Ectodermal cell (in vitro differentiated cells): ENCODE measurements at regions not wholly inside any gene's neighbourhood (a gene's known extent, or its start where the extent isn't known, plus 50 kb on each side); places are given as distances from the start of the nearest gene placed in this dataset.
"Not testable (repeated sequence)": the region's sequence is repeated elsewhere in the genome, so short reads cannot be mapped to it uniquely, and the experiment has no call there.

ENCODE experiments used
- H3K27ac ChIP-seq: 2 replicates; pipeline ENCODE4 v1.7.0; 2013; ENCODE audit warnings: mild to moderate bottlenecking, low read depth, low read length; ENCODE audit not compliant: insufficient read depth, poor library complexity, severe bottlenecking
- H3K27me3 ChIP-seq: 2 replicates; pipeline ENCODE4 v1.7.0; 2013; ENCODE audit warnings: mild to moderate bottlenecking, low read length; ENCODE audit not compliant: insufficient read depth, control insufficient read depth, poor library complexity, severe bottlenecking
- H3K36me3 ChIP-seq: one replicate; pipeline ENCODE4 v1.7.0; 2013; ENCODE audit warnings: low read length; ENCODE audit not compliant: control insufficient read depth, insufficient read depth
- H3K4me1 ChIP-seq: one replicate; pipeline ENCODE4 v1.7.0; 2013; ENCODE audit warnings: low read length; ENCODE audit not compliant: control insufficient read depth, insufficient read depth
- H3K4me3 ChIP-seq: 2 replicates; pipeline ENCODE4 v1.7.0; 2013; ENCODE audit warnings: low read depth, low read length, control low read depth; ENCODE audit not compliant: insufficient read depth
- H3K9me3 ChIP-seq: 2 replicates; pipeline ENCODE4 v1.7.0; 2013; ENCODE audit warnings: mild to moderate bottlenecking, low read length, moderate library complexity; ENCODE audit not compliant: control insufficient read depth
- WGBS, 2 experiments: methylation state at CpG; one replicate each; pipeline ENCODE4 v1.1.7; 2013; ENCODE audit warnings: missing lambda C conversion rate in 2 of 2; 5-methylcytosine and 5-hydroxymethylcytosine counted together

DNA sequence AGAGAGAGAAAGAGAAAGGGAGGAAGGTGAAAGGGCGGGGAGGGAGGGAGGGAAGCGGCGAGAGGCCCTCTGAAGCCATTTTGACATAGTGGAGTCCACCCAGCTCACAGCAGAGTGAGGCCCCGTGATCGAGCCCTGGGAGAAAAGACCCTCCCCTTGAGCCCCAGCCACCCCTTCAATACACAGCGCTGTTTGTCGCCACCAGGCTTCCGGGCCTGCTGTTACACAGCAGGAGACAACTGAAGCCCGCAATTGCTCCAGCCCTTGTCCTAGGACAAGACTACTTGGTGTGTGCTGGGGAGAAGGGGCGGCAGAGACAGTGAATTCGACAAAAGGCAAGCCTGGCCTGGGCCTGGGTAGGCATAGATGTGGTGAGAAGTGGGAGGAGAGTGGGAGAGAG is 67.3 kb downstream of the PRR18 start:
- Histone ChIP-seq H3K27me3 (peaks cover 6% of the 10 kb centered on the region), H3K36me3 (no peaks in the 10 kb centered on the region), H3K4me3 (no peak overlapping the region), H3K9me3 (no peaks in the 10 kb centered on the region), H3K4me1 (peaks cover 10% of the 10 kb centered on the region), H3K27ac (no peak overlapping the region)
- WGBS, 2 experiments: 41 to 47% methylated on average over 11 of the region's 11 CpGs

DNA sequence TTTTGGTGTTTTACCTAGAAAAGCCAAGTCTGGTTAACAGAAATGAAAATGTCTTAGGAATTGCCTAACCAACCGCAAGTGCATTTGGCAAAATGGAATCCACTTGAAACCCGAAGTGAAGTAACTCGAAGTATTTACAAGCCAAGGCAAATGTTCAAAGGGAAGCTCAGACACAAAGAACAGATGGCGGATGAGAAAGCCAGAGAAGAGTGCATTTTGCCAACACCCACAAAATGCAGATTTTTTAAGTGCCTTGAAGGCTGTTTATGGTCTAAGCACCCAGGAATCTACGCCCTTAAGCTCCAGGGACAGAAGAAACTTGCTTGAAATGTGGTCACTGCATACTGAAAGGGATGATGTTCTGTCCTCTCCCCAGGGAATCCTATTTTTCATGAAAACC is 70.0 kb upstream of the TBXT start:
- Histone ChIP-seq H3K27ac (no peak overlapping the region), H3K4me3 (no peak overlapping the region), H3K36me3 (no peaks in the 10 kb centered on the region), H3K9me3 (no peaks in the 10 kb centered on the region), H3K27me3 (no peaks in the 10 kb centered on the region), H3K4me1 (peaks cover 10% of the 10 kb centered on the region)
- WGBS, 2 experiments: 88 to 89% methylated on average over 5 of the region's 5 CpGs

DNA sequence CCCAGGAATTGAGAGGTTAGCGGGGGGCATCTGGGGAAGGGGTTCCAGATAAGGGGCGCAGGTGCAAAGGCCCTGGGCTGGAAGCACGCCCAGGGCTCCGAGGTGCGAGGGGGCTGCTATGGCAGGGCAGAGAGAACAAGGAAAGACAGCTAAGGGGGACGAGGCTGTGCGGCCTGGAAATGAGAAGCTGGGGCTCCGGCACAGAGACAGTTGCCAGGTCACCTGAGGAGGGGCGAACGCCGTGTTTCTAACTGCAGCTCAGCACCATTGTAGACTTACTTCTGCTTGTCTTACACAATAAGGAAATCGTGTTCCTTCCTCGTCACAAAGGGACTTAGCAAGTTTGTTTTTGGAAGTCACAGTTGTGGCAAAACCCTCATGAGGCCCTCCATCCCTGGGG is 68.9 kb upstream of the TBXT start:
- H3K36me3 ChIP-seq: no peaks in the 10 kb centered on the region
- no peak overlapping the region for H3K27ac ChIP-seq
- H3K9me3 ChIP-seq: no peaks in the 10 kb centered on the region
- H3K27me3 ChIP-seq: no peaks in the 10 kb centered on the region
- no peak overlapping the region for H3K4me3 ChIP-seq
- WGBS, 2 experiments: 91% methylated on average over 13 of the region's 13 CpGs
- peaks cover 10% of the 10 kb centered on the region for H3K4me1 ChIP-seq

DNA sequence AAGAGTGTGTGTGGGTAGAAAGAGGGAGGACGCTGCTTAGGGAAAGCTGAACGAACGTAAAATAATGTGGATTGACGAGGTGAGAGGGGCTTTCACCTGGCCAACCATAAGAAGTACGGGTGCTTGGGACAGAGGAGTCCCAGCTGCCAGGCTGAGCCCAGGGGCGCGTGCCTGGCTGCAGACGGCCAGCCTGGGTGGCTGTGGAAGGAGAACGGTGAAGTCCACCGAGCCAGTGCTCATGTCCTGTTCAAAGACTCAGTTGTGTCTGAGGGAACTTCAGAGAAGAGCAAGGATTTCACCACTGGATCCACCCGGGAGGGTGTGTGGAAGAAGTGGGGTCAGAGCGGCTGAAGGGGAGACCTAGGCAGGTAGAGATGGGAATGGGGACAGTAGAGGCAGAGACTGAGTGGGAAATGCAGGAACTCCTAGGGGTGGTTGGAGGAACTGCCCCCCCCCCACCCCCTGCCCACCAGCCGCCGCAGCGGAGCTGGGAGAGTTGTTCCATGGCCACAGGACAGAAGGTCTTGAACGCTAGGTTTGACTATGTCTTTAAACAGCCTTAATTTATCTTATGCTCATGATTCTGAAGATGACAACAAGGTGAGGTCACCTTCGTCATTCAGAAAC is 68.1 kb upstream of the TBXT start:
- 91 to 92% methylated on average over 15 to 17 of the region's 17 CpGs for WGBS, 2 experiments
- H3K4me1 ChIP-seq: peaks cover 4% of the 10 kb centered on the region
- no peak overlapping the region for H3K4me3 ChIP-seq
- H3K36me3 ChIP-seq: no peaks in the 10 kb centered on the region
- no peaks in the 10 kb centered on the region for H3K27me3 ChIP-seq
- no peak overlapping the region for H3K27ac ChIP-seq
- no peaks in the 10 kb centered on the region for H3K9me3 ChIP-seq

DNA sequence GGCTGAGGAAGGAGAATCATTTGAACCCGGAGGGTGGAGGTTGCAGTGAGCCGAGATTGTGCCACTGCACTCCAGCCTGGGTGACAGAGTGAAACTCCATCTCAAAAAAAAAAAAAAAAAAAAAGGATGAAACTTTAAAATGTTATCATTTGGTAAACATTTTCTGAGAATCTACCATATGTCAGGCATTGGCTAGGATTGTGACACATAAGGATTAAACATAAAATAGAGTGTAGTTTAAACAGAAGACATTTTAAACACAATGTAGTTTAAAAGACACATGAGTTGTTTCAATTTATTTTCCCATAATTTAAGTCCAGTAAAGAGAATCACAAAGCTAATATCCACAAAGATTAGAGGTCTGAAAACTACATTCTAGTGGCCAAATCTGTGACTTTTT is 63.5 kb upstream of the TBXT start:
- WGBS, 2 experiments: 86 to 100% methylated on average over 1 to 2 of the region's 2 CpGs
- not testable (repeated sequence) for H3K9me3 ChIP-seq, H3K4me3 ChIP-seq, H3K36me3 ChIP-seq, H3K27ac ChIP-seq, H3K4me1 ChIP-seq, H3K27me3 ChIP-seq

DNA sequence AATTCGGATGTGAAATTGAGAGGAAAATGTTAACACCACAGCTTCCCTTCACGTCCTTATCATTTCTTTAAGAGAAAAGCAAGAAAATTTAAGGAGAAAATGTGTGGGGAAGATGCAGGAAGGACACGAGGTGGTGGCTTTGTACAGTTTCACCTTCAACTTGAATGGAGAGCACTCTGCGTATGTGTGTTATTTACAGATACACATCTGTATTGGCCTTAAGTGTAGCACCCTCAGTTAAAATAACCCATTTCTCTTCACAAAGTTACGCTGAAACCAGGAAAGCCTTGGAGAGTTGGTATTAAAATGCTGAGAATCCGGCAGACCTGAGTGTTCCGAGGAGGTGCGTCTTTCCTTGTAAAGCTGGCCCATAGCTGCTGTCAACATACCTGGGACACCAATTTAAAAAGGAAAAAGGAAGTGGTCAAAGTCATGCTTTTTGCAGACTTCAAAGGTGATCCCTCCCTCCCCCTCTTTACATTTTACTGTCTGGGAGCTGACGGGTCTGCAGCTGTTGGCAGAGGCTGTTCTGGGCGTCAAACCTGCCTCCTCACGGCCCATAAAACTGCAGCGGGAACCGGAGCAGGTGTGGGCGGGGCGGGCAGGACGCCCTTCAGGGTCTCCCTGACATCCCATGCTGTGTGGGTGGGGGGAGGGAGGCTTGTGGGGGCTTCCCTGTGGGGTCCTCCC is 61.3 kb upstream of the TBXT start:
- no peaks in the 10 kb centered on the region for H3K4me1 ChIP-seq
- no peaks in the 10 kb centered on the region for H3K36me3 ChIP-seq
- no peak overlapping the region for H3K4me3 ChIP-seq
- no peak overlapping the region for H3K27ac ChIP-seq
- peaks cover 8% of the 10 kb centered on the region for H3K27me3 ChIP-seq
- WGBS, 2 experiments: 62 to 73% methylated on average over 16 of the region's 16 CpGs
- H3K9me3 ChIP-seq: no peaks in the 10 kb centered on the region

DNA sequence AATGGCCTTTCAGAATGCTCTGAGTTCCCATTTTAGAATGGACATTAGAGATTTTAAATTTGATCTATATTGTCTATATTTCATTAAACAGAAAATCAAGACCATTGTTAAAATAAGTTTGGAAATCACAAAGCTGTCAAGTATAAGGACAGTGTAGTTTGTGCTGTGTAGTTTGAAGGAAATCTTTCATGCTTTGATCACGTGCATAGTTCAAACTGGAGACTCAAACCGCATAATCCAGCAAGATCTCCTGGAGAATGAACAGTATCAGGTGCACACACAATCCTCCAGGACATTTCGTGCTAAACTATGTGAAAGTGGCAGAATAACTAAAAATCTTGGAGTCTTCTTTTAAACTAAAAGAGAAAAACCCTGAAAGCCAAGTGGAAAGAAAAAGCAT is 60.8 kb upstream of the TBXT start:
- WGBS, 2 experiments: 92 to 97% methylated on average over 3 of the region's 3 CpGs
- Histone ChIP-seq H3K9me3 (no peaks in the 10 kb centered on the region), H3K27me3 (peaks cover 8% of the 10 kb centered on the region), H3K27ac (no peak overlapping the region), H3K4me1 (no peaks in the 10 kb centered on the region), H3K4me3 (no peak overlapping the region), H3K36me3 (no peaks in the 10 kb centered on the region)

DNA sequence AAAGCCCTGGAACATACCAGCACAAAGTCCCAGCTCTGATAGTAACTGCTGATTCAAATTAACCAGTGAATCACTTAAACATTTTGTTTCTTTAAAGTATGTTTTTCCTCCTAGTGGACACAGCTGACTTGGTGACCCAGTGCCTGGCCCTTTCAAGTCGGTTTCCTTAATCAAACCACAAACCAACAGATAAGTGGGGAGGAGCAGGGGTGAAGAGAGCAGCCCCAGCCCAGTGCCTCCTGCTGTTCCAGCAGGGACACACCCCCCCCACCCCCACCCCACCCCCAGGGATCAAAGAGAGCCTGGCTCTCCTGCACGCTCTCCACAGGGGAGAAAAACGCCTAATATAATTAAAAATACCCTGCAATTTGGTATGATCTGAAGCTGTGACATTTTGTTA is 55.4 kb upstream of the TBXT start:
- H3K27me3 ChIP-seq: peaks cover 3% of the 10 kb centered on the region
- no peak overlapping the region for H3K27ac ChIP-seq
- no peak overlapping the region for H3K4me3 ChIP-seq
- no peaks in the 10 kb centered on the region for H3K36me3 ChIP-seq
- no peaks in the 10 kb centered on the region for H3K9me3 ChIP-seq
- H3K4me1 ChIP-seq: peaks cover 3% of the 10 kb centered on the region
- WGBS, 2 experiments: 55 to 85% methylated on average over 1 of the region's 3 CpGs

DNA sequence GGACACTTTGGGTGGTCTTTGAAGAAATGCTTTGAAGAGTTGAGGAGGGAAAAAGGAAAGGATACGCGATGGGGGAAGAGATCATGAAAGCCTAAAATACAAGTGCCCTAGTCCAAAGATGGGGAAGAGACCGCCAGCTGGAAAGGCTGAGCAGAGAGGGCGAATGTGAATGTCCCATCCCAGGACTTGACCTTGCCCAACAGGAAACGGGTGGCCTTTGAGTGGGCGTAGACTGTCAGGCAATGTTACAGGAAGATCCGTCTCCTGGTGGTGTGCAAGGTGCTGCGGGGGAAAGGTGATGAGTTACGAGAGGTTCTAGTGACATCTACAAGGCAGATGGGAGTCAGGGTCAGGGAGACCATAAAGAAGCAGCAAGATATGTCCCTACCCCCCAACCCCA is 55.0 kb upstream of the TBXT start:
- 89 to 94% methylated on average over 9 of the region's 9 CpGs for WGBS, 2 experiments
- Histone ChIP-seq H3K4me1 (peaks cover 3% of the 10 kb centered on the region), H3K4me3 (no peak overlapping the region), H3K36me3 (no peaks in the 10 kb centered on the region), H3K27ac (no peak overlapping the region), H3K27me3 (no peaks in the 10 kb centered on the region), H3K9me3 (no peaks in the 10 kb centered on the region)

DNA sequence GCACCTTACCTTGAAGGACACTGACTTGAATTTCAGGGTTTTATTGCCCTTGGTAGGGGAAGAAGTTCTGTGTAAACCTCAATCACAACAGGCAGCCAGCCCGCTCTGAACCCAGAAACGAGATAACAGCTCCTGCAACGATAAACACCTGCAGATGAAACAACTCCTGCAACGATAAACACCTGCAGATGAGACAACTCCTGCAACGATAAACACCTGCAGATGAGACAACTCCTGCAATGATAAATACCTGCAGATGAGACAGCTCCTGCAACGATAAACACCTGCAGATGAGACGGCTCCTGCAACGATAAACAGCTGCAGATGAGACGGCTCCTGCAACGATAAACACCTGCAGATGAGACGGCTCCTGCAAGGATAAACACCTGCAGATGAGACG is 54.0 kb upstream of the TBXT start:
- Histone ChIP-seq H3K9me3 (no peaks in the 10 kb centered on the region), H3K4me3 (no peak overlapping the region), H3K4me1 (peaks cover 3% of the 10 kb centered on the region), H3K27ac (no peak overlapping the region), H3K36me3 (no peaks in the 10 kb centered on the region), H3K27me3 (no peaks in the 10 kb centered on the region)
- 75 to 84% methylated on average over 11 to 12 of the region's 12 CpGs for WGBS, 2 experiments
